Epithelial cell of esophagus (primary cell): ENCODE measurements at regions not wholly inside any gene's neighbourhood (a gene's known extent, or its start where the extent isn't known, plus 50 kb on each side); places are given as distances from the start of the nearest gene placed in this dataset.
A peak's percentile ranks its signal among the peaks of the same experiment; 100 is the strongest.

Experiments
- DNase-seq: peaks from one replicate; pipeline ENCODE4 v3.0.0; 2010; ENCODE audit warnings: low read depth
- H3K4me3 ChIP-seq: 2 replicates; pipeline ENCODE4 v1.5.1; 2011; ENCODE audit warnings: mild to moderate bottlenecking, low read length, control low read depth
- TF ChIP-seq, protein P1 (sequence below): IDR thresholded peaks from 2 replicates; pipeline ENCODE4 v1.5.1; 2011; ENCODE audit warnings: low read depth, mild to moderate bottlenecking, low read length, control low read depth, inconsistent platforms; ENCODE audit not compliant: insufficient read depth; ENCODE audit errors: missing control alignments

DNA sequence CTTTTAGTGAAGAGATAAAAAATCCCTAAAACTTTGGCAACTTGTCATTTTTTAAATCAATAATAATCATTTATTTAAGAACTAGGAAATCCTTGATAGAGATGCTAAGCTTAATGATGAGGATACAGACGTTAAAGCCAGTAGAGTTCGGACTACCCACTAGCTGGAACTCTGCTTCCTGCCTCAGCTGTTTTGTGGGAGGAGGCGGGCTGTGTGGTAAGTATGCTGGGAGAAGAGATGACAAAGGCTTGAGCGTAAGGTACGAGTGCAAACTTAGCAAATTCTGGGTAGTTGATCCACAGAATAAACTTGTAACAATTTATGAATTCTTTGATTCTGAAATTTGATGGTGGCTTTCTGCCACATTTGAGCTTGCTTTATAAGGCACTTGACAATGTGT lies 111.2 kb upstream of the NANOGP8 start:
- no peak for DNase-seq
- H3K4me3 ChIP-seq: no peak overlapping the region
- TF ChIP-seq, protein P1, sequence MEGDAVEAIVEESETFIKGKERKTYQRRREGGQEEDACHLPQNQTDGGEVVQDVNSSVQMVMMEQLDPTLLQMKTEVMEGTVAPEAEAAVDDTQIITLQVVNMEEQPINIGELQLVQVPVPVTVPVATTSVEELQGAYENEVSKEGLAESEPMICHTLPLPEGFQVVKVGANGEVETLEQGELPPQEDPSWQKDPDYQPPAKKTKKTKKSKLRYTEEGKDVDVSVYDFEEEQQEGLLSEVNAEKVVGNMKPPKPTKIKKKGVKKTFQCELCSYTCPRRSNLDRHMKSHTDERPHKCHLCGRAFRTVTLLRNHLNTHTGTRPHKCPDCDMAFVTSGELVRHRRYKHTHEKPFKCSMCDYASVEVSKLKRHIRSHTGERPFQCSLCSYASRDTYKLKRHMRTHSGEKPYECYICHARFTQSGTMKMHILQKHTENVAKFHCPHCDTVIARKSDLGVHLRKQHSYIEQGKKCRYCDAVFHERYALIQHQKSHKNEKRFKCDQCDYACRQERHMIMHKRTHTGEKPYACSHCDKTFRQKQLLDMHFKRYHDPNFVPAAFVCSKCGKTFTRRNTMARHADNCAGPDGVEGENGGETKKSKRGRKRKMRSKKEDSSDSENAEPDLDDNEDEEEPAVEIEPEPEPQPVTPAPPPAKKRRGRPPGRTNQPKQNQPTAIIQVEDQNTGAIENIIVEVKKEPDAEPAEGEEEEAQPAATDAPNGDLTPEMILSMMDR: no peak

DNA sequence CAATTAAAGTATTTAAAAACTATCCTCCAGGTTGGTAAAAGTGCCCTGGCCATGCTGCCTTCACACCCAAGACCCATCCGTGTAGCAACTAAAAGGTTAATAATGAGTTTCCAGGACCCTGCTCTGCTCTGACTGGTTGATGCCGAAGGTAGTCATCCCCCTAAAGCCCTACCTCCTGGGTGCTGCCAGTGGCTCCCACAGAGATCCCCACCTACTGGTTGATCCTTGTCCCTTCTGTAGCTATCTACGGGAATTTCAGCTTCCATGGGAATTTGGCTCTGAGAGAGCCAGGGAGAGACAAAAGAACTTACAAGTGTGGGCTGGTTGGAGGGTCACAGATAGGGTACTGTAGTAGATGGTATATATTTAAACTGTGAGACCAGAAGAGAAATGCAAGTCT lies 110.6 kb upstream of the NANOGP8 start:
- no peak for DNase-seq
- no peak overlapping the region for H3K4me3 ChIP-seq
- TF ChIP-seq, protein P1: no peak

DNA sequence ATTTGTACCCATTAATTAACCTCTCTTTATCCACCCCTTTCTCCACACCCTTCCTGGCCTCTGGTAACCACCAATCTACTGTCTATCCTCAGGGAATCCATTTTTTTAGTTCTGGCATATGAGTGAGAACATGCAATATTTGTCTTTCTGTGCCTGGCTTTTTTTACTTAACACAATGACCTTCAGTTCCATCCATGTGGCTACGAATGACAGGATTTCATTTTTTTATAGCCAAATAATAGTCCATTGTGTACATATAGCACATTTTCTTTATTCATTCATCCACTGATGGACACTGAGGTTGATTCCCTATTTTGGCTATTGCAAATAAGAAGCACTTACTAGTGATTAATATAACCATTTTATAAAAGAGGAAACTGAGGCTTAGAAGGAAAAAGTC lies 109.9 kb upstream of the NANOGP8 start:
- no peak for DNase-seq
- no peak overlapping the region for H3K4me3 ChIP-seq
- TF ChIP-seq, protein P1: no peak

DNA sequence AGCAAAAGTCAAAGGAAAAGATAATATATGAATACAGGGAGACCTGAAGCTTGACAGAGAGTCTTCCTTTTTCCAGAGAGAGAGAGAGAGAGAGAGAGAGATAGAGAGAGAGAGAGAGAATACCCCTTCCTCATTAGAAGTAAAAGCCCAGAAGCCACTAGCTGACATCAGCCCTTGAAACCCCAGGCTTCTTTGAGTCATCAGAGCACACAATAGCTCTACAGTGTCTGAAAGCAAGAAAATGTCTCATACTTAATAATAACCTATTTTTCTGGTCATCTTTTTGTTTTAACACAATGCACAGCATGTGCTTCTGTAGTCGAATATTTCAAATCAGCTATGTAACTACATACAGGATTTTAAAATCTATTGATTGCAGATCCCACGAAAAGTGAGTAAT lies 109.2 kb upstream of the NANOGP8 start:
- peak; percentile 16 for DNase-seq
- TF ChIP-seq, protein P1: no peak
- no peak overlapping the region for H3K4me3 ChIP-seq

DNA sequence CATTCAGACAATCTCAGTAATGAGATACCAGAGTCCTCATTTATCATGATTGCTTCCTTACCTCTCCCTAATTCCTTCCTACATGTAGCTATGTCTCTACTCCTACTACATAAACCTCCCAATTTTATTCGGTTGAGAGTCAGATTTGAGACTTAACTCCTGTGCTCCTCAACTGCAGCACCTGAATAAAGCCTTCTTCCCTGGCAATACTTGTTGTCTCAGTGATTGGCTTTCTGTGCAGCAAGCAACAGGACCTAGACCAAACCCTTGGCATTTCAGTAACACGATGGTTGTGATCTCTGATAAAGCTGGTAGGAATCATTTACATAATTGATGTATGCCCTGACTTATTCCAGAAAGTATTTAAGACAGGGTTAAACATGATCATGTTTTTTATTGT lies 106.7 kb upstream of the NANOGP8 start:
- DNase-seq: no peak
- TF ChIP-seq, protein P1: no peak
- H3K4me3 ChIP-seq: no peak overlapping the region

DNA sequence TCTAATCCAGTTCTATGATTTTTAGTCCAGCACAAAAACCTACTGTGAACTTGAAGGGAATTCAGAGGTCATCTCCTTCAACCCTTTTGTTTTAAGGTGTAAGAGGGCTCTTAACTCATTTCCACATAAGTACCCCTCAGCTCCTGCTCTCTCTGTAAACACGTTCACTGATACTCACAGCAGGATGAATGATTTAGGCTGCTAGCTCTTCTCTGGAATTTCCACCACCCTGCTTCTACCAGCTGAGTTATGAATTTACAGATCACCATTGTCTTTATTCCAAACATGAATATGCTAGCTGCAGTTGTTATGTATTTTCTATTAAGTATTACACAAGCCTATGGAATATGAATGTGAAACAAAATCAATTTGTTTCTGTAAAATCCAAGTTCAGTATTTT lies 101.3 kb upstream of the NANOGP8 start:
- no peak overlapping the region for H3K4me3 ChIP-seq
- no peak for DNase-seq
- TF ChIP-seq, protein P1: no peak

DNA sequence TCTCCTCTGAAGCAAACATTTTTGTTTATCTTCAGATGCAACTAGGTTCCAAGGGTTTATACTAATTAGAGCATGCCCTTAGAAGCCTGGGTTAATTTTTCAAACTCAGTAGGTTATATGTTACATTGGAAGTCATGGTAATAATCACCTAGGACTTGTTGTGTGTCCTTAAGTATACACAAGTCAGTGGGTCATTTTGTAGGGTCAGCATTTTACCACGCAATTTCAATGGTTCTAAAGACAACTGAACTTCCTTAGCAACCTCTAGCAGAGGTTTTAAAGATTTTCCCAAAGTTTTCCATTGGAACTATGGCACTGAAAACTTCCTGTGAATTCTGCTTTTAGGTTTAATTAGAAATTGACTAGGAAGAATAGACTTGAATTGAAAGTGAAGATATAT lies 99.6 kb upstream of the NANOGP8 start:
- no peak overlapping the region for H3K4me3 ChIP-seq
- no peak for DNase-seq
- TF ChIP-seq, protein P1: no peak
